ENCODE measurements at regions not wholly inside any gene's neighbourhood (a gene's known extent, or its start where the extent isn't known, plus 50 kb on each side); places are given as distances from the start of the nearest gene placed in this dataset.
A peak's percentile ranks its signal among the peaks of the same experiment; 100 is the strongest.
"Not testable (repeated sequence)": the region's sequence is repeated elsewhere in the genome, so short reads cannot be mapped to it uniquely, and the experiment has no call there.

- DNase-seq: no peak
Measured at GRCh38 chr12:90250766-90251165, 542.1 kb upstream of the ATP2B1 start.

- DNase-seq: no peak
Measured at GRCh38 chr12:90250042-90250441, 541.4 kb upstream of the ATP2B1 start.

GRCh38 chr12:90246688-90247087, 538.0 kb upstream of the ATP2B1 start:
- no peak for DNase-seq

GRCh38 chr12:90245391-90245790, 536.8 kb upstream of the ATP2B1 start:
- DNase-seq: no peak

GRCh38 chr12:90244232-90244631, 535.6 kb upstream of the ATP2B1 start:
- no peak for DNase-seq

GRCh38 chr12:90243211-90243610, 534.6 kb upstream of the ATP2B1 start:
- DNase-seq: no peak

- no peak for DNase-seq
Measured at GRCh38 chr12:90239732-90240260, 531.2 kb upstream of the ATP2B1 start.

- DNase-seq: no peak
Measured at GRCh38 chr12:90238663-90239271, 530.1 kb upstream of the ATP2B1 start.

GRCh38 chr12:90237841-90238240, 529.2 kb upstream of the ATP2B1 start:
- DNase-seq: no peak

- no peak for DNase-seq
Measured at GRCh38 chr12:90235642-90236041, 527.0 kb upstream of the ATP2B1 start.

GRCh38 chr12:90234472-90234871, 525.8 kb upstream of the ATP2B1 start:
- no peak for DNase-seq

- no peak for DNase-seq
Measured at GRCh38 chr12:90233168-90234100, 524.8 kb upstream of the ATP2B1 start.

GRCh38 chr12:90229407-90230170, 521.0 kb upstream of the ATP2B1 start:
- DNase-seq: no peak

GRCh38 chr12:90226211-90226610, 517.6 kb upstream of the ATP2B1 start:
- DNase-seq: no peak

- DNase-seq: peak; percentile 7
Measured at GRCh38 chr12:90216815-90217214, 508.2 kb upstream of the ATP2B1 start.

- DNase-seq: no peak
Measured at GRCh38 chr12:90216020-90216552, 507.4 kb upstream of the ATP2B1 start.

- DNase-seq: peak; percentile 86
Measured at GRCh38 chr12:90211017-90211416, 502.4 kb upstream of the ATP2B1 start.

- no peak for DNase-seq
Measured at GRCh38 chr12:90209029-90209428, 500.4 kb upstream of the ATP2B1 start.

- DNase-seq: not testable (repeated sequence)
Measured at GRCh38 chr12:90208379-90208778, 499.7 kb upstream of the ATP2B1 start.

GRCh38 chr12:90207799-90208198, 499.2 kb upstream of the ATP2B1 start:
- no peak for DNase-seq

- DNase-seq: no peak
Measured at GRCh38 chr12:90205165-90205564, 496.5 kb upstream of the ATP2B1 start.

GRCh38 chr12:90203556-90203955, 494.9 kb upstream of the ATP2B1 start:
- DNase-seq: no peak

GRCh38 chr12:90199006-90199405, 490.4 kb upstream of the ATP2B1 start:
- DNase-seq: no peak
